OCI-LY1 (cell line): ENCODE measurements at regions not wholly inside any gene's neighbourhood (a gene's known extent, or its start where the extent isn't known, plus 50 kb on each side); places are given as distances from the start of the nearest gene placed in this dataset.

Experiments
- H2AFZ ChIP-seq: fragments of 200-600 bp; sonication (generic), shearing (Covaris generic); 2 replicates; pipeline ENCODE4 v1.6.0; 2014; ENCODE audit warnings: antibody characterized with exemption, mild to moderate bottlenecking, low read length
- H3F3A ChIP-seq: fragments of 200-600 bp; sonication (generic), shearing (Covaris generic); 2 replicates; pipeline ENCODE4 v1.6.0; 2014; ENCODE audit warnings: mild to moderate bottlenecking, antibody characterized with exemption, low read length, moderate library complexity; ENCODE audit not compliant: insufficient read depth
- H3K27ac ChIP-seq: fragments of 200-600 bp; sonication (generic); 2 replicates; pipeline ENCODE4 v1.5.1; 2014; ENCODE audit warnings: low read length, mixed run types, mild to moderate bottlenecking, low read depth; ENCODE audit not compliant: poor library complexity, severe bottlenecking
- H3K27me3 ChIP-seq: fragments of 200-600 bp; sonication (generic); 2 replicates; pipeline ENCODE4 v1.6.0; 2014; ENCODE audit warnings: antibody characterized with exemption, mild to moderate bottlenecking, low read length, moderate library complexity; ENCODE audit not compliant: insufficient read depth
- H3K36me3 ChIP-seq: fragments of 200-600 bp; sonication (generic); 2 replicates; pipeline ENCODE4 v1.6.1; 2014; ENCODE audit warnings: mild to moderate bottlenecking, antibody characterized with exemption, low read length, moderate library complexity, mixed read lengths; ENCODE audit not compliant: insufficient read depth
- H3K4me1 ChIP-seq: fragments of 200-600 bp; sonication (generic); 2 replicates; pipeline ENCODE4 v1.5.1; 2014; ENCODE audit warnings: mild to moderate bottlenecking, low read length, moderate library complexity; ENCODE audit not compliant: insufficient read depth, severe bottlenecking
- H3K4me2 ChIP-seq: fragments of 200-600 bp; sonication (generic), shearing (Covaris generic); 2 replicates; pipeline ENCODE4 v1.6.1; 2014; ENCODE audit warnings: low read length
- H3K4me3 ChIP-seq: fragments of 200-600 bp; sonication (generic); 2 replicates; pipeline ENCODE4 v1.5.1; 2014; ENCODE audit warnings: low read length, low read depth, mild to moderate bottlenecking, mixed read lengths; ENCODE audit not compliant: poor library complexity, severe bottlenecking
- H3K79me2 ChIP-seq: fragments of 200-600 bp; shearing (Covaris generic); 2 replicates; pipeline ENCODE4 v1.6.1; 2016; ENCODE audit warnings: mixed run types, low read length, mixed read lengths; ENCODE audit not compliant: insufficient read depth
- H3K9ac ChIP-seq: fragments of 200-600 bp; sonication (generic), shearing (Covaris generic); 2 replicates; pipeline ENCODE4 v1.6.1; 2014; ENCODE audit warnings: mild to moderate bottlenecking, low read length, mixed read lengths
- H3K9me2 ChIP-seq: fragments of 200-600 bp; sonication (generic), shearing (Covaris generic); 2 replicates; pipeline ENCODE4 v1.6.1; 2014; ENCODE audit warnings: low read depth, mild to moderate bottlenecking, low read length, mixed read lengths
- H3K9me3 ChIP-seq: fragments of 200-600 bp; shearing (Covaris generic); 2 replicates; pipeline ENCODE4 v1.6.1; 2014; ENCODE audit warnings: low read length, mixed read lengths
- H4K20me1 ChIP-seq: fragments of 200-600 bp; sonication (generic), shearing (Covaris generic); 2 replicates; pipeline ENCODE4 v1.6.0; 2016; ENCODE audit warnings: mild to moderate bottlenecking, low read length; ENCODE audit not compliant: insufficient read depth
- EZH2 ChIP-seq: fragments of 200-600 bp; sonication (generic), shearing (Covaris generic); IDR thresholded peaks from 2 replicates; pipeline ENCODE4 v1.8.0; 2017; ENCODE audit warnings: borderline replicate concordance, mixed run types, mild to moderate bottlenecking, antibody characterized with exemption, low read length, moderate library complexity, mixed read lengths
- TF ChIP-seq, protein P1 (sequence below): fragments of 200-600 bp; sonication (generic), shearing (Covaris generic); IDR thresholded peaks from 2 replicates; pipeline ENCODE4 v1.5.1; 2017; ENCODE audit warnings: mild to moderate bottlenecking, antibody characterized with exemption, low read length, moderate library complexity, mixed read lengths

DNA sequence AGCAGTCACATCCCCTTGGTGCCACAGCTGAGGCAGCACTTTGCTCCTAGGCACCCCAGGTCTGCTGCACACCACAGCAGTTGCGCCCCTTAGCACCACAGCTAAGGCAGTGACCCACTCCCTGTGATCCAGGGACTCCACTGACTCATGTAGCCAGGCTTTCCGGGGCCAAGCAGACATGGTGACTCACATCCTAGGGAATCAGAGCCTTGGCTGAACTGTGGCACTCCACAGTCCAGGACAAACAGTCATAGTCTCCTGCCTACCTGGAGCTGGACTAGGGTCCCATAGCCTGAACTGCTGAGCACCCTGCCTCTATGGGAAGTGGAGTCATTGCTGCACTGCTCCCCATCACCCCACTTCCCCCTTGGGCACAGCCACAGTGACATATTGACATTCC, 338.7 kb downstream of the NPR3 start:
- no peak overlapping the region for H3K4me3 ChIP-seq

DNA sequence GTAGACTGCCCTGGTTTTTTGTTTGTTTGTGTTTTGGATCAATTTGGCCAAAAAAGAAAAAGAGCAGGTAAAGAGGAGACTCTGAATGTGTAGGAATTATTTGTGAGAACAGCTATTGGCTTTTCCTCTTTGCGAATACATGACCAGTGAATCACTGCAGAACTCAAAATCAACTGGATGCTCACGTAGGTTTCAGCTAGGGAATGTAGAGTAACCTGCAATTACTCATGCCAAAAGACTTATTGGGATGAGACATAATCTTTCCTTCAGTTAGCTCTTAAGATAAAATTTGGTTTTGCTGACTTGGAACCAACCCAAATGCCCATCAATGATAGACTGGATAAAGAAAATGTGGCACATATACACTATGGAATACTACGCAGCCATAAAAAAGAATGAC, 348.0 kb downstream of the NPR3 start:
- H3K9me2 ChIP-seq, result no peaks in the 10 kb centered on the region
- H3K4me3 ChIP-seq, result no peak overlapping the region
- H3K4me1 ChIP-seq, result no peaks in the 10 kb centered on the region
- no peaks in the 10 kb centered on the region for H3K79me2 ChIP-seq
- H3F3A ChIP-seq, result no peaks in the 10 kb centered on the region
- H3K27me3 ChIP-seq, result no peaks in the 10 kb centered on the region
- H2AFZ ChIP-seq, result no peak overlapping the region
- H3K9ac ChIP-seq, result no peak overlapping the region
- H3K36me3 ChIP-seq, result no peaks in the 10 kb centered on the region
- H3K4me2 ChIP-seq, result no peak overlapping the region
- no peaks in the 10 kb centered on the region for H3K9me3 ChIP-seq
- TF ChIP-seq, protein P1, sequence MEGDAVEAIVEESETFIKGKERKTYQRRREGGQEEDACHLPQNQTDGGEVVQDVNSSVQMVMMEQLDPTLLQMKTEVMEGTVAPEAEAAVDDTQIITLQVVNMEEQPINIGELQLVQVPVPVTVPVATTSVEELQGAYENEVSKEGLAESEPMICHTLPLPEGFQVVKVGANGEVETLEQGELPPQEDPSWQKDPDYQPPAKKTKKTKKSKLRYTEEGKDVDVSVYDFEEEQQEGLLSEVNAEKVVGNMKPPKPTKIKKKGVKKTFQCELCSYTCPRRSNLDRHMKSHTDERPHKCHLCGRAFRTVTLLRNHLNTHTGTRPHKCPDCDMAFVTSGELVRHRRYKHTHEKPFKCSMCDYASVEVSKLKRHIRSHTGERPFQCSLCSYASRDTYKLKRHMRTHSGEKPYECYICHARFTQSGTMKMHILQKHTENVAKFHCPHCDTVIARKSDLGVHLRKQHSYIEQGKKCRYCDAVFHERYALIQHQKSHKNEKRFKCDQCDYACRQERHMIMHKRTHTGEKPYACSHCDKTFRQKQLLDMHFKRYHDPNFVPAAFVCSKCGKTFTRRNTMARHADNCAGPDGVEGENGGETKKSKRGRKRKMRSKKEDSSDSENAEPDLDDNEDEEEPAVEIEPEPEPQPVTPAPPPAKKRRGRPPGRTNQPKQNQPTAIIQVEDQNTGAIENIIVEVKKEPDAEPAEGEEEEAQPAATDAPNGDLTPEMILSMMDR, result no peak
- TF ChIP-seq EZH2, result no peak
- no peak overlapping the region for H3K27ac ChIP-seq
- H4K20me1 ChIP-seq, result no peaks in the 10 kb centered on the region

More for the DNA sequence above, 338.7 kb downstream of the NPR3 start:
- H3F3A ChIP-seq, result no peaks in the 10 kb centered on the region
- no peak overlapping the region for H3K27ac ChIP-seq
- H3K79me2 ChIP-seq, result no peaks in the 10 kb centered on the region
- no peaks in the 10 kb centered on the region for H3K27me3 ChIP-seq
- H3K9me3 ChIP-seq, result no peaks in the 10 kb centered on the region
- H4K20me1 ChIP-seq, result no peaks in the 10 kb centered on the region
- H2AFZ ChIP-seq, result no peak overlapping the region
- no peaks in the 10 kb centered on the region for H3K36me3 ChIP-seq
- no peak overlapping the region for H3K4me2 ChIP-seq
- no peaks in the 10 kb centered on the region for H3K4me1 ChIP-seq
- H3K9me2 ChIP-seq, result no peaks in the 10 kb centered on the region
- TF ChIP-seq EZH2, result no peak
- TF ChIP-seq, protein P1, result no peak
- H3K9ac ChIP-seq, result no peak overlapping the region

DNA sequence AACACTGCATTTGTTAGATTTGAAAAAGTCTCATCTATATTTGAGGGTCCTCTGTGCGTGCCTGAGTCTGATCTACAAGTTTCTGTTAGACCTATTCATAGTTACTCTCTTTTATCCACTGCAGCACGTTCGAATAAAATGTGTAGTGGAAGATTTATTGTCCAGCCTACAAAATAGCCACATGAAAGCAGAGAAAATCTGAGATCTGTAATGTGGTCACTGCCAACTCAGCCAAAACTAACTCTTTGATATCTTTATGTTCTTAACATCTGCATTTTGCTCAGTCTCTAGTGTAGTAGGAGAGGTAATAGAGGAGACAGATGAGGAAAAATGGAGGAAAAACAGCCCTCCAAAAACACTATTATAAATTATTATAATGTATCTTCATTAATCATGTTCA, 354.0 kb downstream of the NPR3 start:
- no peaks in the 10 kb centered on the region for H3K9me2 ChIP-seq
- no peaks in the 10 kb centered on the region for H3F3A ChIP-seq
- no peak overlapping the region for H3K27ac ChIP-seq
- H3K4me1 ChIP-seq, result no peaks in the 10 kb centered on the region
- H3K9ac ChIP-seq, result no peak overlapping the region
- no peaks in the 10 kb centered on the region for H3K9me3 ChIP-seq
- H2AFZ ChIP-seq, result no peak overlapping the region
- H4K20me1 ChIP-seq, result no peaks in the 10 kb centered on the region
- no peaks in the 10 kb centered on the region for H3K36me3 ChIP-seq
- no peak overlapping the region for H3K4me3 ChIP-seq
- H3K4me2 ChIP-seq, result no peak overlapping the region
- TF ChIP-seq, protein P1, result no peak
- no peak for TF ChIP-seq EZH2
- H3K79me2 ChIP-seq, result no peaks in the 10 kb centered on the region
- no peaks in the 10 kb centered on the region for H3K27me3 ChIP-seq
